ENCODE measurements at regions not wholly inside any gene's neighbourhood (a gene's known extent, or its start where the extent isn't known, plus 50 kb on each side); places are given as distances from the start of the nearest gene placed in this dataset.

DNA sequence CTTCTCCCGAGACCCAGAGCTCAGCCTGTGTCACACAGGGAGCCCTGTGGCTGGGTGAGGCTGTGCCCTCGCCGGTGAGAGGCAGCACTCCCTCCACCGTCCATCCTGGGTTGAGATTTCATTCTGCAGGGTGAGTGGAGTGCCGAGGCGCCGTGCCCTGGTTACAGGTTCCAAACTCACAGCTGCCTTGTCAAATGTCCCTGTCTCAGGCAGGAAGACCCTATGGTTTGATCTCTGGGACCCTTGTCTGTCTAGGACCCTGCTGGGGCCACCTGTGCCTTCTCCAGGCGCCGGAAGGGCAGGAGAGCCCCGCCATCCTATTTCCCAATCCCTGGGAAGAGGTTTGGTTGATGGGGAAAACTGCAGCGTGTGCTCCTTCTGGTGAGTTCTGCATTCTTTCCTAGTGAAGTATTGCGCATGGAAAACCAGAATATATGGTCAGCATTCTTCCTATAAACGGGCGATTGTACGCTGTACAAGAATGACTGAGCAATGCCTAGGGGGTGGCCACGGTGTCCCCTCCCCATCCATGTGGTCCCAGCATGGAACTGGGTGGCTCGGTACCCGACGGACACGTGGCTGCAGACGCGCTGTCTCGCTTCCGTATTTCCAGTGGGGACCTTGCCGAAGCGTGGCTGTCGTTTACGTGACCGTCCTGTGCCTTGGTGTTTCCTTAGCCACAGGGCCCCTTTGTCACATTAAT lies 95.9 kb upstream of the COL5A1 start:
- TF ChIP-seq, protein P1, sequence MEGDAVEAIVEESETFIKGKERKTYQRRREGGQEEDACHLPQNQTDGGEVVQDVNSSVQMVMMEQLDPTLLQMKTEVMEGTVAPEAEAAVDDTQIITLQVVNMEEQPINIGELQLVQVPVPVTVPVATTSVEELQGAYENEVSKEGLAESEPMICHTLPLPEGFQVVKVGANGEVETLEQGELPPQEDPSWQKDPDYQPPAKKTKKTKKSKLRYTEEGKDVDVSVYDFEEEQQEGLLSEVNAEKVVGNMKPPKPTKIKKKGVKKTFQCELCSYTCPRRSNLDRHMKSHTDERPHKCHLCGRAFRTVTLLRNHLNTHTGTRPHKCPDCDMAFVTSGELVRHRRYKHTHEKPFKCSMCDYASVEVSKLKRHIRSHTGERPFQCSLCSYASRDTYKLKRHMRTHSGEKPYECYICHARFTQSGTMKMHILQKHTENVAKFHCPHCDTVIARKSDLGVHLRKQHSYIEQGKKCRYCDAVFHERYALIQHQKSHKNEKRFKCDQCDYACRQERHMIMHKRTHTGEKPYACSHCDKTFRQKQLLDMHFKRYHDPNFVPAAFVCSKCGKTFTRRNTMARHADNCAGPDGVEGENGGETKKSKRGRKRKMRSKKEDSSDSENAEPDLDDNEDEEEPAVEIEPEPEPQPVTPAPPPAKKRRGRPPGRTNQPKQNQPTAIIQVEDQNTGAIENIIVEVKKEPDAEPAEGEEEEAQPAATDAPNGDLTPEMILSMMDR (IDR thresholded peaks at IDR 0.05): no peak
- no peak for TF ChIP-seq POLR2A (IDR thresholded peaks at IDR 0.05)

Data from ovary (tissue), 3 donors.